HG03432 (cell line): ENCODE measurements at regions not wholly inside any gene's neighbourhood (a gene's known extent, or its start where the extent isn't known, plus 50 kb on each side); places are given as distances from the start of the nearest gene placed in this dataset.
"Not testable (repeated sequence)": the region's sequence is repeated elsewhere in the genome, so short reads cannot be mapped to it uniquely, and the experiment has no call there.

Source experiments
- ATAC-seq: cut with Tn5 transposase; IDR thresholded peaks from one replicate; pipeline ENCODE4 v1.9.1; 2021; ENCODE audit warnings: mild to moderate bottlenecking, moderate library complexity; ENCODE audit not compliant: unreplicated experiment

- not testable (repeated sequence) for ATAC-seq
Measured at GRCh38 chr2:132271794-132272193, 110.0 kb upstream of the ANKRD30BL start.

DNA sequence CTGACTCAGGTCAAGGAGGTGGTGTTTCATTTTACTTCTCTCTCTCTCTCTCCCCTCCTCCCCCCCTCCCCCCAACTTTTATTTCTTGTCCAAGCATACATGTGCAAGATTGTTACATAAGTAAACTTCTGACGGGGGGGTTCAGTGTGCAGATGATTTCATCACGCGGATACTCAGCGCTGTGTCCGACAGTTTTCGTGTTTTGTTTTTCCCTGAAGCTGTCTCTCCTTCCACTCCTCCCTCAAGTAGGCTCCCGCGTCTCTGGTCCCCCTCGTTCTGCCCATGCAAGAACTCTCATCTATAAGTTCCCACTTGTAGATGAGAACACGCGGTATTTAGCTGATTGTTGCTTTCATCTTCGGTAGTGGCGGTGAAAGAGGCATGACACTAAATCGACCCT is 111.0 kb upstream of the ANKRD30BL start:
- ATAC-seq, result no peak

- not testable (repeated sequence) for ATAC-seq
Measured at GRCh38 chr2:132273585-132273984, 111.8 kb upstream of the ANKRD30BL start.

GRCh38 chr2:132274000-132274399 is 112.2 kb upstream of the ANKRD30BL start:
- ATAC-seq, result no peak

- no peak for ATAC-seq
Measured at GRCh38 chr2:132275396-132275795, 113.6 kb upstream of the ANKRD30BL start.

- no peak for ATAC-seq
Measured at GRCh38 chr2:132276571-132276981, 114.8 kb upstream of the ANKRD30BL start.

GRCh38 chr2:132278267-132278666 is 116.5 kb upstream of the ANKRD30BL start:
- no peak for ATAC-seq

DNA sequence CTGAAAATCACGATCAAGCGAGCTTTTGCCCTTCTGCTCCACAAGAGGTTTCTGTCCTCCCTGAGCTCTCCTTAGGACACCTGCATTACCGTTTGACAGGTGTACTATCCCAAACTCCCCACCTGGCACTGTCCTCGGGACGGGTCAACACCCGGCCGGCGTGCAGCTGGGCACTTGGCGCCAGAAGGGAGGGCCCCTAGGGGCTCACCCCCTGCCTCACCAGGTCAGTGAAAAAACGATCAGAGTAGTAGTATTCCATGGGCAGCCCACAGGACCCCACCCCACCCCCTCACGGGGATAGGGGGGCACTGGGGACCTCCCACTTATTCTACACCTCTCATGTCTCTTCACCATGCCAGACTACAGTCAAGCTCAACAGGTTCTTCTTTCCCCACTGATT is 117.6 kb upstream of the ANKRD30BL start:
- ATAC-seq, result no peak

GRCh38 chr2:132279930-132280615 is 118.3 kb upstream of the ANKRD30BL start:
- ATAC-seq, result no peak

GRCh38 chr2:132280912-132281311 is 119.2 kb upstream of the ANKRD30BL start:
- ATAC-seq, result no peak

DNA sequence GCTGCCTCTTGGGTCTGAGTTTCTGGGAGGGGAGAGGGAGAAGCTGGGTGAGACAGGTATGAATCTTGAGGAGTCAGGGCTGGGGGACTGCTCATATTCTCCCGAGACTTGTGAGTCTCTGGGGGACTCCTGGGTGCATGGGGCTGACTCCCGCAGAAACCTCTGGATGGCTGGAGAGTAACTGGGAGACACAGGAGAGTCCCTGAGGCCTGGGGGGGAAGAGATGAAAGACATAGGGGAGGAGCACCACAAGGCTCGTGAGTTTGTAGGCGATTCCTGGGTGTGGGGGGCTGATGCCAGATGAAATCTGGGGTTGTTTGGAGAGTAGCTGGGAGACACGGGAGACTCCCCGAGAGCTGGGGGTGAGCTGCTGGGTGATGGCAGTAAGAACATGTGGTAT is 120.4 kb upstream of the ANKRD30BL start:
- ATAC-seq, result not testable (repeated sequence)

DNA sequence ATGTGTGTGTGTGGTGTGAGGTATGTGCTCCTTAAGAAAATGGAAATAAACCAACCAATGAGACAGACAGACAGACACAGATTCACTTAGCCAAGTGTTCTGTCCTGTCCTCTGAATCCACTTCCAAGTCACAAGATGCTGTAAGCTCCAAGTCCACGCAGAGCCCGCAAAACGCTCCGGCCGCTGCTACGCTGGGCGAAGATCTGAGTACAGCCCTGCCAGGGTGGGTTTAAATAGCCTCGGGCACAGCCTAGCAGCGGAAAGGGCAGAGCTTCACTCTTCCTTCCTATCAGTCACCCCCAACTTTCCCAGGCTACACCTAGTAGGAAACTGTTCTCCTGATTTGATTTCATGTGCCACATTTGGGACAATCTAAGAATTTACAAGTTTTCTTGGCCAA is 121.2 kb upstream of the ANKRD30BL start:
- no peak for ATAC-seq

- ATAC-seq, result not testable (repeated sequence)
Measured at GRCh38 chr2:132286289-132286911, 124.6 kb upstream of the ANKRD30BL start.

- not testable (repeated sequence) for ATAC-seq
Measured at GRCh38 chr2:132287910-132288309, 126.2 kb upstream of the ANKRD30BL start.

GRCh38 chr2:132289138-132289537 is 127.4 kb upstream of the ANKRD30BL start:
- not testable (repeated sequence) for ATAC-seq

GRCh38 chr2:132289812-132290211 is 126.8 kb upstream of the GPR39 start:
- ATAC-seq, result not testable (repeated sequence)

- peak; percentile 53 for ATAC-seq
Measured at GRCh38 chr2:132300592-132301378, 115.8 kb upstream of the GPR39 start.

- ATAC-seq, result not testable (repeated sequence)
Measured at GRCh38 chr2:132304661-132305380, 111.8 kb upstream of the GPR39 start.

- not testable (repeated sequence) for ATAC-seq
Measured at GRCh38 chr2:132307613-132308198, 108.9 kb upstream of the GPR39 start.

- not testable (repeated sequence) for ATAC-seq
Measured at GRCh38 chr2:132309203-132309602, 107.4 kb upstream of the GPR39 start.

GRCh38 chr2:132315546-132315945 is 101.1 kb upstream of the GPR39 start:
- ATAC-seq, result not testable (repeated sequence)
